Fibroblast of lung (primary cell): ENCODE measurements at regions not wholly inside any gene's neighbourhood (a gene's known extent, or its start where the extent isn't known, plus 50 kb on each side); places are given as distances from the start of the nearest gene placed in this dataset.
A peak's percentile ranks its signal among the peaks of the same experiment; 100 is the strongest.

ENCODE experiments used
- DNase-seq, 2 donors: peaks; one replicate each; pipeline versions ENCODE4 v3.0.0 to v3.0.0-alpha.2; 2010; ENCODE audit warnings: low read depth in 2 of 2
- H2AFZ ChIP-seq: 2 replicates; pipeline ENCODE4 v1.5.1; 2012; ENCODE audit warnings: low read length, control low read depth, inconsistent platforms
- H3K27ac ChIP-seq: 2 replicates; pipeline ENCODE4 v1.5.1; 2011; ENCODE audit warnings: low read length, control low read depth; ENCODE audit not compliant: insufficient read depth
- H3K27me3 ChIP-seq: 2 replicates; pipeline ENCODE4 v1.5.1; 2011; ENCODE audit warnings: mild to moderate bottlenecking, low read length; ENCODE audit not compliant: control insufficient read depth, insufficient read depth
- H3K36me3 ChIP-seq: 2 replicates; pipeline ENCODE4 v1.5.1; 2011; ENCODE audit warnings: low read length; ENCODE audit not compliant: control insufficient read depth, insufficient read depth
- H3K4me1 ChIP-seq: 2 replicates; pipeline ENCODE4 v1.5.1; 2011; ENCODE audit warnings: low read length; ENCODE audit not compliant: control insufficient read depth, insufficient read depth; ENCODE audit errors: extremely low read depth
- H3K4me2 ChIP-seq: 2 replicates; pipeline ENCODE4 v1.5.1; 2011; ENCODE audit warnings: low read length, control low read depth; ENCODE audit not compliant: insufficient read depth; ENCODE audit errors: extremely low read depth
- H3K4me3 ChIP-seq, 4 experiments: fragments of 200-600 bp in 1 of 4; sonication (generic) in 1 of 4; replicated peaks in 1 of 4; 2 replicates each; pipeline ENCODE4 v1.5.1; 2011 to 2016; ENCODE audit warnings: low read length in 4 of 4, low read depth in 3 of 4, mild to moderate bottlenecking in 3 of 4, control low read depth in 2 of 4, inconsistent platforms in 1 of 4, mixed read lengths in 1 of 4; ENCODE audit not compliant: insufficient read depth in 1 of 4; ENCODE audit errors: control extremely low read depth in 1 of 4
- H3K79me2 ChIP-seq: 2 replicates; pipeline ENCODE4 v1.5.1; 2012; ENCODE audit warnings: mild to moderate bottlenecking, low read length, inconsistent platforms; ENCODE audit not compliant: control insufficient read depth, insufficient read depth
- H3K9ac ChIP-seq: 2 replicates; pipeline ENCODE4 v1.5.1; 2011; ENCODE audit warnings: mild to moderate bottlenecking, low read length, control low read depth; ENCODE audit not compliant: insufficient read depth
- H3K9me3 ChIP-seq: 2 replicates; pipeline ENCODE4 v1.5.1; 2012; ENCODE audit warnings: low read depth, low read length; ENCODE audit not compliant: control insufficient read depth, insufficient read depth
- H4K20me1 ChIP-seq: 2 replicates; pipeline ENCODE4 v1.5.1; 2011; ENCODE audit warnings: low read length; ENCODE audit not compliant: control insufficient read depth, insufficient read depth; ENCODE audit errors: extremely low read depth
- EZH2 ChIP-seq: IDR thresholded peaks from 2 replicates; pipeline ENCODE4 v1.5.1; 2012; ENCODE audit warnings: low read length, control low read depth, mild to moderate bottlenecking; ENCODE audit errors: missing control alignments
- TF ChIP-seq, protein P1 (sequence below), 2 donors: IDR thresholded peaks in 1 of 2; conservative IDR thresholded peaks in 1 of 2; 1 replicate in 1 of 2; 2 replicates in 1 of 2; pipeline ENCODE4 v1.5.1; 2011 to 2012; ENCODE audit warnings: low read length in 2 of 2, control low read depth in 1 of 2, inconsistent platforms in 1 of 2, low read depth in 1 of 2, mild to moderate bottlenecking in 1 of 2

- Histone ChIP-seq H3K79me2 (no peaks in the 10 kb centered on the region), H3K9me3 (no peaks in the 10 kb centered on the region), H2AFZ (no peak overlapping the region), H3K4me3 (no peak overlapping the region), H3K9ac (no peak overlapping the region), H3K4me1 (no peaks in the 10 kb centered on the region), H3K36me3 (no peaks in the 10 kb centered on the region), H3K27me3 (no peaks in the 10 kb centered on the region), H4K20me1 (no peaks in the 10 kb centered on the region), H3K4me2 (no peak overlapping the region), H3K27ac (no peak overlapping the region)
- DNase-seq, result peak in 1 of 2 donors; percentile 8
- no peak for TF ChIP-seq EZH2
- TF ChIP-seq, protein P1, sequence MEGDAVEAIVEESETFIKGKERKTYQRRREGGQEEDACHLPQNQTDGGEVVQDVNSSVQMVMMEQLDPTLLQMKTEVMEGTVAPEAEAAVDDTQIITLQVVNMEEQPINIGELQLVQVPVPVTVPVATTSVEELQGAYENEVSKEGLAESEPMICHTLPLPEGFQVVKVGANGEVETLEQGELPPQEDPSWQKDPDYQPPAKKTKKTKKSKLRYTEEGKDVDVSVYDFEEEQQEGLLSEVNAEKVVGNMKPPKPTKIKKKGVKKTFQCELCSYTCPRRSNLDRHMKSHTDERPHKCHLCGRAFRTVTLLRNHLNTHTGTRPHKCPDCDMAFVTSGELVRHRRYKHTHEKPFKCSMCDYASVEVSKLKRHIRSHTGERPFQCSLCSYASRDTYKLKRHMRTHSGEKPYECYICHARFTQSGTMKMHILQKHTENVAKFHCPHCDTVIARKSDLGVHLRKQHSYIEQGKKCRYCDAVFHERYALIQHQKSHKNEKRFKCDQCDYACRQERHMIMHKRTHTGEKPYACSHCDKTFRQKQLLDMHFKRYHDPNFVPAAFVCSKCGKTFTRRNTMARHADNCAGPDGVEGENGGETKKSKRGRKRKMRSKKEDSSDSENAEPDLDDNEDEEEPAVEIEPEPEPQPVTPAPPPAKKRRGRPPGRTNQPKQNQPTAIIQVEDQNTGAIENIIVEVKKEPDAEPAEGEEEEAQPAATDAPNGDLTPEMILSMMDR (conservative IDR thresholded peaks at IDR 0.05 in 1 of 2, IDR thresholded peaks at IDR 0.05 in 1 of 2; ENCODE audit: low read depth in 1 of 2, low read length in 2 of 2), result no peak
Measured at GRCh38 chr9:87076825-87077224, 129.5 kb upstream of the GAS1 start.

DNA sequence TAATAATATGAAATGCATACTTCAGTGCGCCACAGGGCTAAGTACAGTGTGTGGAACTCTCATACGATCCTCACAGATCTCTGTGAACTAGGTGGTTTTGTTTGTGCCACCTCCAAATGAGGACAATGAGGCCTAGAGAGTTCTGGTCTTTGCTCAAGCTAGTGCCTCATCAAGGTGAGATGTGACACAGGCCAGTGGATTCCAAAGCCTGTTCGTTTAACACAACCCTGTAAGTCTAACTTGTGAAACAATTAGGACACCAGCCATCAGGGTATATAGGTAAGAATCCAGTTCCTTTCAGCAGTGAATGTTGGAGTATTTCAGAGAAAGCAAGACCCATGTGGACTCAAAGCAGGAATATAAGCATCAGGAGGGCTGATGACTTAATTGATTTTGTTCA is 130.7 kb upstream of the GAS1 start:
- Histone ChIP-seq H3K4me3 (no peak overlapping the region), H4K20me1 (no peaks in the 10 kb centered on the region), H3K4me2 (no peak overlapping the region), H3K4me1 (no peaks in the 10 kb centered on the region), H3K27me3 (no peaks in the 10 kb centered on the region), H3K9ac (no peak overlapping the region), H3K79me2 (no peaks in the 10 kb centered on the region), H3K27ac (no peak overlapping the region), H2AFZ (no peak overlapping the region), H3K36me3 (no peaks in the 10 kb centered on the region), H3K9me3 (no peaks in the 10 kb centered on the region)
- TF ChIP-seq, protein P1 (conservative IDR thresholded peaks at IDR 0.05 in 1 of 2, IDR thresholded peaks at IDR 0.05 in 1 of 2; ENCODE audit: low read depth in 1 of 2, low read length in 2 of 2), result no peak
- TF ChIP-seq EZH2, result no peak
- no peak for DNase-seq

DNA sequence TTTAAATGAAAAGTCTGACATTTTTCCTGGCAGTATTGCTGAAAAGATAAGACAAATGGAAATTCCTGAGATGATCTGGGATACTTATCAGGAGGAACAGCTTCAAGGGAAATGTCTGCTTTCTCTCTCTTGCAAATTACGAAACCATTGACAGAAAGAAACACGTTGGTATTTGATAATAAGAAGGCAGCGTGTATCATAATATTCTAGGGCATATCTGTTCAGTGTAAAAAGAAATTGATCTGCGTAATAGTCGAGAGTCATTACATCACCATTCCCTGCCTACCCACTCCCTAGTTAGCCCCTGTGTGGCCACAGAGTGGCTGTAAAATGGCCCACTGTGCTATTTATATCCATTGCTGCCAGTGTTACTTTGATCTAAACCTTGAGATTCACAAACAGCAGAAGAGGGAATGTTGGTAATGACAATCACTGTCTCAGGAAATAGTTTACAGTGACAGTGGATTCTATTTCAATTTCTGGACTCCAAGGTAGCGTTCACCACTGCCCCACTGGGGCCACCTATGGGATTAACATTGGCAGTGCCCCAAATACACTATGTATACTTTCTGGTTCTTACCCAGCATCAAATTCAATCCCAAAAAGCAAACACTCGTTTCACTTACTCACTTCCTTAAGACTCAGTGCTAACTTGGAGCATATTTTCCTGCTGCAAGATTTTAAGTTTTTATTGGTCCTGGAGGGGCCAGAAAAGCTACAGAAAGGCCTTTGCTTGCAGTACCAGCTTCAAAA is 133.4 kb upstream of the GAS1 start:
- H3K4me2 ChIP-seq, result no peak overlapping the region
- peak in 1 of 2 donors; percentile 28 for DNase-seq
- no peak overlapping the region for H3K4me3 ChIP-seq
- no peaks in the 10 kb centered on the region for H3K36me3 ChIP-seq
- no peak overlapping the region for H2AFZ ChIP-seq
- TF ChIP-seq, protein P1 (conservative IDR thresholded peaks at IDR 0.05 in 1 of 2, IDR thresholded peaks at IDR 0.05 in 1 of 2; ENCODE audit: low read depth in 1 of 2, low read length in 2 of 2), result peak in 1 of 2 donors; percentile 25
- no peak for TF ChIP-seq EZH2
- H3K27ac ChIP-seq, result no peak overlapping the region
- no peaks in the 10 kb centered on the region for H3K27me3 ChIP-seq
- no peaks in the 10 kb centered on the region for H4K20me1 ChIP-seq
- no peak overlapping the region for H3K9ac ChIP-seq
- H3K9me3 ChIP-seq, result no peaks in the 10 kb centered on the region
- no peaks in the 10 kb centered on the region for H3K4me1 ChIP-seq
- no peaks in the 10 kb centered on the region for H3K79me2 ChIP-seq
